Lung (tissue), 11 donors: ENCODE measurements at regions not wholly inside any gene's neighbourhood (a gene's known extent, or its start where the extent isn't known, plus 50 kb on each side); places are given as distances from the start of the nearest gene placed in this dataset.

Experiments used
- ATAC-seq: fragments of 200-7000 bp; cut with Tn5 transposase; one replicate; pipeline ENCODE4 v1.9.1; 2020; ENCODE audit warnings: moderate number of reproducible peaks; ENCODE audit not compliant: insufficient read depth, low FRiP score
- DNase-seq, 3 donors: peaks; one replicate each; pipeline ENCODE4 v3.0.0-alpha.2; 2013 to 2017
- H3K27ac ChIP-seq, 2 donors: one replicate each; pipeline ENCODE4 v1.5.1; 2013; ENCODE audit warnings: mild to moderate bottlenecking in 2 of 2, moderate library complexity in 2 of 2, control low read depth in 1 of 2, inconsistent platforms in 1 of 2, low read depth in 1 of 2, low read length in 1 of 2
- H3K27me3 ChIP-seq, 3 donors: one replicate each; pipeline ENCODE4 v1.5.1; 2013; ENCODE audit warnings: low read length in 2 of 3; ENCODE audit not compliant: control insufficient read depth in 3 of 3, insufficient read depth in 3 of 3
- H3K36me3 ChIP-seq, 4 donors: one replicate each; pipeline ENCODE4 v1.5.1; 2013; ENCODE audit warnings: low read length in 4 of 4, mild to moderate bottlenecking in 1 of 4, moderate library complexity in 1 of 4; ENCODE audit not compliant: control insufficient read depth in 4 of 4, insufficient read depth in 4 of 4
- H3K4me1 ChIP-seq, 5 donors: one replicate each; pipeline ENCODE4 v1.5.1; 2013; ENCODE audit warnings: low read length in 5 of 5, mild to moderate bottlenecking in 2 of 5, moderate library complexity in 1 of 5; ENCODE audit not compliant: control insufficient read depth in 5 of 5, insufficient read depth in 5 of 5
- H3K4me3 ChIP-seq: one replicate; pipeline ENCODE4 v1.5.1; 2013; ENCODE audit warnings: mild to moderate bottlenecking, control low read depth, moderate library complexity
- H3K9ac ChIP-seq, 2 donors: one replicate each; pipeline ENCODE4 v1.5.1; 2013; ENCODE audit warnings: low read length in 2 of 2, control low read depth in 1 of 2; ENCODE audit not compliant: insufficient read depth in 1 of 2
- H3K9me3 ChIP-seq, 4 donors: one replicate each; pipeline ENCODE4 v1.5.1; 2013; ENCODE audit warnings: low read length in 3 of 4, mild to moderate bottlenecking in 1 of 4, moderate library complexity in 1 of 4; ENCODE audit not compliant: control insufficient read depth in 4 of 4, insufficient read depth in 3 of 4
- CTCF ChIP-seq: IDR thresholded peaks from 2 replicates; pipeline ENCODE4 v1.5.1; 2012; ENCODE audit warnings: mild to moderate bottlenecking; ENCODE audit errors: control extremely low read depth, extremely low read depth
- WGBS, 2 donors: extraction: QIAGEN DNeasy Blood & Tissue Kit; methylation state at CpG; one replicate each; pipeline ENCODE4 v1.1.7; 2013; 5-methylcytosine and 5-hydroxymethylcytosine counted together
- donor health status: control.
- donor health status: control.
- donor health status: Bipolar disorder and iron deficiency.
- donor health status: healthy.
- donor health status: DM: yes; HTN: yes; CAD: no.

- ATAC-seq (no peak), DNase-seq (no peak)
- H3K36me3 ChIP-seq: no peaks in the 10 kb centered on the region
- no peak overlapping the region for H3K27ac ChIP-seq
- no peak for TF ChIP-seq CTCF
- H3K4me3 ChIP-seq: no peak overlapping the region
- H3K9ac ChIP-seq: no peak overlapping the region
- peaks cover 0 to 6% (median 0%) of the 10 kb centered on the region in 4 donors for H3K9me3 ChIP-seq
- H3K4me1 ChIP-seq: no peaks in the 10 kb centered on the region
- H3K27me3 ChIP-seq: no peaks in the 10 kb centered on the region
- 89 to 93% methylated on average over 6 of the region's 6 CpGs for WGBS, 2 donors
Measured at GRCh38 chr5:173518856-173519255, 97.6 kb downstream of the BOD1 start.

GRCh38 chr5:173517648-173518047, 98.8 kb downstream of the BOD1 start:
- no peaks in the 10 kb centered on the region for H3K36me3 ChIP-seq
- H3K27me3 ChIP-seq: no peaks in the 10 kb centered on the region
- no peak for ATAC-seq
- TF ChIP-seq CTCF: no peak
- no peak overlapping the region for H3K9ac ChIP-seq
- no peak for DNase-seq
- no peaks in the 10 kb centered on the region for H3K4me1 ChIP-seq
- H3K27ac ChIP-seq: no peak overlapping the region
- WGBS, 2 donors: 78 to 86% methylated on average over 3 of the region's 3 CpGs
- H3K9me3 ChIP-seq: peaks cover 0 to 6% (median 0%) of the 10 kb centered on the region in 4 donors
- H3K4me3 ChIP-seq: no peak overlapping the region

GRCh38 chr5:173515526-173515925, 100.9 kb downstream of the BOD1 start:
- H3K4me1 ChIP-seq: no peaks in the 10 kb centered on the region
- no peak overlapping the region for H3K4me3 ChIP-seq
- H3K27me3 ChIP-seq: no peaks in the 10 kb centered on the region
- TF ChIP-seq CTCF: no peak
- no peaks in the 10 kb centered on the region for H3K36me3 ChIP-seq
- H3K9me3 ChIP-seq: peaks cover 0 to 4% (median 0%) of the 10 kb centered on the region in 4 donors
- no peak overlapping the region for H3K27ac ChIP-seq
- ATAC-seq: no peak
- no peak for DNase-seq
- no peak overlapping the region for H3K9ac ChIP-seq
- 21 to 22% methylated on average over 1 of the region's 1 CpG for WGBS, 2 donors

GRCh38 chr5:173514661-173515060, 101.8 kb downstream of the BOD1 start:
- no peak overlapping the region for H3K27ac ChIP-seq
- H3K9ac ChIP-seq: no peak overlapping the region
- 79 to 85% methylated on average over 2 of the region's 2 CpGs for WGBS, 2 donors
- ATAC-seq: no peak
- no peak overlapping the region for H3K4me3 ChIP-seq
- peaks cover 0 to 4% (median 0%) of the 10 kb centered on the region in 4 donors for H3K9me3 ChIP-seq
- no peak for TF ChIP-seq CTCF
- no peaks in the 10 kb centered on the region for H3K36me3 ChIP-seq
- DNase-seq: no peak
- H3K4me1 ChIP-seq: no peaks in the 10 kb centered on the region
- H3K27me3 ChIP-seq: no peaks in the 10 kb centered on the region
